GM21528 (cell line): ENCODE measurements at regions not wholly inside any gene's neighbourhood (a gene's known extent, or its start where the extent isn't known, plus 50 kb on each side); places are given as distances from the start of the nearest gene placed in this dataset.
A peak's percentile ranks its signal among the peaks of the same experiment; 100 is the strongest.

Experiments used
- ATAC-seq: cut with Tn5 transposase; IDR thresholded peaks from one replicate; pipeline ENCODE4 v1.9.1; 2021; ENCODE audit warnings: mild to moderate bottlenecking, moderate library complexity; ENCODE audit not compliant: unreplicated experiment, low FRiP score

DNA sequence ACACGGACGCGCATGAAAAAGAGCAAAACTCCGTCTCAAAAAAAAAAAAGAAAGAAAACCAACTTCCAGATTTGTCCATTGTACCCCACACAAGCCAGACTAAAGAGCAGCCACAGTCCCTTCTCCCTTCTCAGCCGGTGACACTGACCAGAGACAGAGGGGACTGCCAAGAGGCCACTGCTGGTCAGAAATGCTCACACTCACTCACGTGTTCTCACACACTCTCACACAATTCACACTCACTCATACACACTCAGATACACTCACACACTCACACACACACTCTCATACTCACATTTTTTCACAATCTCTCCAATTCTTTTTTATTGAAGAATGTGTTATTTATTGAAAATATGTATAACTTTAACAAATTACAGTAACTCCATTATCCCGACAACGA, 90.8 kb upstream of the RAB4A start:
- ATAC-seq, result no peak

DNA sequence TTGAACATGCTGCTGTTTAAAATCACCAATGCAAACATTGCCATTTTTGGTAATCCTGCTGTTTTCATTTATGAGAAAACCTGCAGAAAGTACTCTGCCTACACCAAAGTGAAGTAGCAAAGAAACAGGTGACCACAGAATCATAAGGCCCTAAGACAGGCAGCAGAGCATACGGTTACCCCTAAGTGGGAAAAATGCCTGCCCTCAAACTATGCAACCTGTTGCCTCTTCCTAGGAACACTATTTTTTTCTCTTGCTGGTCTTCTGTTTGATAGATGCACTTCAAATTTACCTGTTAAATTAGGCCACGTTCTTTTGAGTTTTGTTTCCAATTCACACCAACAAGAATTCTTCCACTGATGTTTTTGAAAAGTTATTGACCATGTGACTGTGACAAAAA, 89.5 kb upstream of the RAB4A start:
- no peak for ATAC-seq

DNA sequence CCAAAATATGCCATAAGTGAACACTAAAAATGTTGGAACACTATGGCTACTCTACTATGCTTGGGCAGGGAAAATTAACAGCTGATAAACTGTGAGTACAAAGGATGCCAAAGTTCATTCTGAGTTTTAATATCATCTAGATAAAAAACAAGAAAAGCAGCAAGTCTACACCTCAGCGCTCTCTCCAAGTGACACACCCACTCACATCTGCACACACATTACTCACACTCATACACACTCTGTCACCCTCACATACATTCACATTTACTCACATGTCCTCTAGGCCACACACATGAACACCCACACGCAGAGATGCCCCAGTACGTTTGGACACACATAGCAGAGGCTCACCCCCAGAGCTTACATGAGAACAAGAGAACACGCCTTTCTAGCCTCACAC, 87.3 kb upstream of the RAB4A start:
- no peak for ATAC-seq

- ATAC-seq, result no peak
Observed at GRCh38 chr1:229184066-229184465, 86.8 kb upstream of the RAB4A start.

DNA sequence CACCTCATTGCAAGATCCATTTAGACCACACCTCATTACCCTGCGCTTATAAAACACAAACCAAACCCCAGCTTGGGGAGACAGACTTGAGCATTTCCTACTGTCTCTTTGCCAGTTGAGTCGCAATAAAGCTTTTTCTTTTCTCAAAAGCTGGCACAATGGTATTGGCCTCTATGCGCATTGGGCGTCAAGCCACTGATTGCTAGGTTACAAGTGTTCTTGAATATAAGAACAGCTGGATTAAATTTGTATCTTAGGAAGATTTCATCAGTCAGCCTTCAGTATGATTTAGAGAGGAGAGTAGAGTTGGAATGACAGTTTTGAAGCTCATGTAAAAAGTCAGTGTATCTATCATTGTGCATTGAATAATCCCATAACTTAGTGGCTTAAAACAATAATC, 84.9 kb upstream of the RAB4A start:
- no peak for ATAC-seq

- ATAC-seq, result peak; percentile 87
Observed at GRCh38 chr1:229186373-229187056, 84.4 kb upstream of the RAB4A start.

DNA sequence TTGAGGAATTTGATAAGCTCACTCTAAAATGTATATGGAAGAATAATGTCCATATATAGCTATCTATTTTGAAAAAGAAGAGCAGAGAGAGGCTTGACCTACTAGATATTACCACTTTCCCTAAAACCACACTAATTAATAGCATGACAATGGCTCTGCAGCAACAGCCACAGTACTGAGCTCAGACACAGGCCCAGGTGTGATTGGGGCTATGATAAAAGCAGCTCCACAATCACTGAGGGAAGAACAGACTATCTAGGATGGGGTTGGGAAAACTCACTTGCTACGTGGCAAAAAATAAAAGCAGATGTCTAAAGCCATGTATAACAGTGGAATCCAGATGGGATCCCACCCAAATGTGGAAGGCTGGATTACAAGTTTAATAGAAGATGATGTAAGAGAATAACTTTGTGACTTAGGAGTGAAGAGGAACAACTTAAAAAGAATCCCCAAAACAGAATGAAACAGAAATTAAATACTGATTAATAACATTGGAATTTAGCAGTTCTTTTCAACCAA, 80.8 kb upstream of the RAB4A start:
- ATAC-seq, result no peak

DNA sequence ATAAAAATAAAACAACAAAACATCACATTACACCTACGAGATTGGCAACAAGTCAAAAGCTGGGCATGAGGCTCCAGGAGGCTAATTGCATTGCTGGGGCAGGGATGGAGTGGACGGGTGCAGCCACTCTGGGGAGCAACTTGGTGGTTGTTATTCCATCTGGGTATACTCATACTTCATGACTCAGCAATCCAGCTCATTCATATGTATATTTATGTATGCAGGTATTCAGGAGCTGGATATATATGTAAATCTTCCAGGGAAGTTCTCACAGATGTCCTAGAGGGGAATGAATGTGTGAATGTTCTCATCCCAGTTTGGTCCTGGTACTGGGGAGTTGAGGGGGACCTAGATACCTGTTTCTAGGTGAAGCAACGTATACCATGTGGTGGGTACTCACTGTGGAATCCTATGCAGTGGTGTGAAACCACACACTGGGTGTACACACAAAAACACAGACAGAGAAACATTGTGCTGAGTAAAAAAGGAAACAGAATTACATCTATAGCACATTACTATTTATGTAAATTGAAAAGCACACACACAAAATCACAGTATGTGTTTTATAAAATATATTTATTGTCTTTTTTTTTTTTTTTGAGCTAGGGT, 79.7 kb upstream of the RAB4A start:
- no peak for ATAC-seq

DNA sequence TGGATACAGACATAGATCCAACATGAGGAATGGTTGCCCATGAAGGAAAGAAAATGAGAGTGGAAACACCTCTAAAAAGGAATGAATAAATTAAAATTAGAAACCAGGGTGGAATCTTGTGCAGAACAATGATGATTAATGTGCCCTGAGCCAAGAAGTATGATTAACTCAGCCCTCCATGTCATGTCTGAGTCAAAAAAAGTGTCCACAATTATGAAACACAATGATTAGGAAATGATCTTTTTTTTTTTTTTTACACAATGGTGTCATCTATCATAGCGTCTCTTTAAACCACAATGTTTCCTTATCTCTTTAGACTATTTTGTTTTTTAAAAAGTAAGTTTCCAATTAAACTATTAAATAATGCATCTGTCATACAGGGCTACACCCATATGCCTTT, 78.9 kb upstream of the RAB4A start:
- ATAC-seq, result no peak

DNA sequence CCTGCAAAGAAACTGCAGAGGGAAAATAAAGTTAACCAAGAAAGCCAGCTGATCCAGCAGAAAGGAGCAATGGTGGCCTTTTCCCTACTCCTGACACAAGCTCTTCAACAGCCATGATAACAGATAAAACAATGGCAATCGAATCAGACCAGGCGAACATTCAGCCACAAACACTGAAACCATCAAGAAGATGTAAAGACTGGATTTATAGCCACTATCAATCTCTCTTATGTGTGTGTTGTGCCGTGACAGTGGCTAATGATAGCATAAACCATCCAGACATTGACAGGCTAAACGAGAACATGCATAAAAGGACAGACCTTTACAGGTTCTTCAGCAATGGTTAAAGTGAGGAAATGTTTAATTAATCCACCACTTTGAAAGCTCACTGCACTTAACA, 78.1 kb upstream of the RAB4A start:
- ATAC-seq, result no peak

DNA sequence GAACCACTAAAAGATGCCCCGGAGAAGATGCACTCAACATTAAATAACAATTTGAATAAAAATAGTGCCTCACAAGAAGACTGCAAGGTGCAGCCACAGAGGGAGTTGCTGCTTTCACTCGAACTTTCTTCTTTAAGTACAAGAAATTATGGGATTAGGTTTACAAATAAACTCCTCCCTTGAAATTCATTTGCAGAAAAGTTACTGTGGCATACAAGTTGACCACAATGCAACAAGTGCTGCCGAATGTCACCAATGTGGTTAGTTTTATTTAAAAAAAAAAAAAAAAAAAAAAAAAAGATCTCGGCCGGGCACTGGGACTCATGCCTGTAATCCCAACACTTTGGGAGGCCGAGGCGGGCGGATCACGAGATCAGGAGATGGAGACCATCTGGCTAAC, 76.8 kb upstream of the RAB4A start:
- ATAC-seq, result no peak

DNA sequence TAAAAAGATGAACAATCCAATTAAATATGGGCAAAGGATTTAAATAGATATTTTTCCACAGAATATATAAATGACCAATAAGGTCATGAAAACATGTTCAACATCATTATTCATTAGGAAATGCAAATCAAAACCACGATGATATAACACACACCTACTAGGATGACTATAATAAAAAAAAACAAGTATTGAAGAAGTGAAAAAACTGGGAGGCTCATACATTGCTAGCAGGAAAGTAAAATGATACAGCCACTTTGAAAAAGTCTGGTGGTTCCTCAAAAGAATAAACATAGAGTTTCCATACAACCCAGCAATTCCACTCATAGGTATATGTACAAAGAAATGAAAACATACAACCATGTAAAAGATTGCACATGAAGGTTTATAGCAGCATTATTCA, 75.7 kb upstream of the RAB4A start:
- no peak for ATAC-seq

GRCh38 chr1:229196404-229197264, 74.3 kb upstream of the RAB4A start:
- no peak for ATAC-seq

DNA sequence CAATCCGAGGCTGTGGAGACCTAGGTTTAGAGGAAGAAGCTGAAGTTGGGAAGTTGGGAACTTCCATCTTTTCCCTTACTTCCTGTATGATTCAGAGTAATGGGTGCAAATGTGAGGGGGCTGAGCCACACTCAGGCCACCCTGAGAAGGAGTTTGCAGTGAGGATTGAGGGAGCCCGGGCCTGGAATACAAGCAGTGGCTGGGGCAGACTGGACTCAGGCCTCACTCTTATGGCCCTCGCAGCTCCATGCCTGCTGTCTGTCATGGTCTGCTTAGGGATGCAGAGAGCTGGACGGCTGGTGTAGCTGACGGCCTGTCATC, 73.7 kb upstream of the RAB4A start:
- no peak for ATAC-seq

DNA sequence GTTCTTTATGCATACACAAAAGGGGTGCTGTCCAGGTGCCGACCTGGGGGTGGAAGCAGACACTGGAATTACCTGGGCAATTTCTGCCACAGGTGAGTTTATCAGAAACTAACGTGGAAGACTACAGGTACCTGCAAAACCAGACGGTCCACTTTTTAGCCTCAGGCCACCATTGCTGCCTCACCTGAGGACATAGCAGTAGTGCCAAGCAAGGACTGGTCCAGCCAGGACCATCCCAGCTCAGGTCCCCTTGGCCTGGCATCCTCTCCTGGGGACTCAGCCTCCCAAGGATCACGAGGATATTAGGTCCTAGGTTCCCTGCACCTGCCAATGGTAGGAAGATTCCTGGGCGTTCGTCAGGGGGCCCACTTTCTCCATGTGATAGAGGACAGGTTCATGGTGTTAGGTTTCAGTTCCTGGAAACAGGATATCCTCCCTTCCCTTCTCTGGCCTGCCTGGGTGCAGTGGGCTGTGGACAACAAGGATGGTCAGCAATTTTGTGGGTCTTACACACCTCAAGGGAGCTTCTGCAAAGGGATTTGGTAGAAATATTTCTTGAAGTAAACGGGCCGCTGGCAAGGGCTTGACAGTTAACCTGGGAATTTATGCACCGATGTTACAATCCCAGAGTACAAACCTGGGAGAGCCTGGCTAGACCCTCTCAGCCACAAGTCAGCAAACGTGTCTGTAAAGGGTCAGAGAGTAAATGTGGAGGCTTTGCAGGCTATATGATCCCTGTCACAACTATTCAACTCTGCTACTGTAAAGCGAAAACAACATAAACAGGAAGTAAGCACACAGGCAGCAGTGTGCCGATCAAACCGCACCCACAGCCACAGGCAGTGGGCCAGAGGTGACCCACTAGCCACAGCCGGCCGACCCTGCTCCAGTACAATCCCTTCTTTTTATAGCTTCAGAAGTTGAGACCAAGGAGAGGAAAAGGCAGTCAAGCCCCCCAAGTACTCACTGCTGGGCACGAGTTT, 71.4 kb upstream of the RAB4A start:
- ATAC-seq, result no peak

DNA sequence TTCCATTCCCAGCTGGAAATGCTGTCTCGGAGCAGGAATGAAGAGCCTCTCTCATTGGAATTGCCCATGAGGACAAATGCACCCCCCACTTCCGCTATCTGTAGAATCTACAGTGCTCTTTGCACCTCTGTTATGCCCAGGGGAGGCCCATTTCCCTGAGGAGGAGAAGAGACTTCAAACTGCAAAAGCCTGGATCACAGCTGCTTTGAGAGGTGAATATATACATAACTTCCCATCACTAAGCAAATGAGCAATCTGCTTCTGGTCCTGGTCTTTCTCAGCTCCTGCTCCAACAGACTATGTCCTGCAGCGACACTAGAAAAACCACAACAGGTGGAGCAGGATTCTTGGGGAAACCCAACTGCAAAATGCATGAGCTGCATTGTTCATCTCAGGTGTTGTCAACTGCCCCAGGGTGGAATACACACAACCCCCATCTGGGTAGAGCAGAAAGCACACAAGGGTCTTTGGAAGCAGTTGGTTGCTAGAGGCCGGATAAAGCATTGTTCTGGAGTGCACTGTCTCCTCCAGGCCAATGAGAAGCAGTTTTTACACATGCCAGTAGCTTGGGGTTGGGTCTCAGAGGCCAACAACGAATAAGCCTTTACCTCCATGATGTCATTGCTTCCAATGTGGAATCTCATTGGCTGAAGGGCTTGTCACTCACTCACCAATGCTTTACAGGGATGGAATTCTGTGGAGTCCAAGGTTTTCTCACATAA, 67.7 kb upstream of the RAB4A start:
- ATAC-seq, result no peak

DNA sequence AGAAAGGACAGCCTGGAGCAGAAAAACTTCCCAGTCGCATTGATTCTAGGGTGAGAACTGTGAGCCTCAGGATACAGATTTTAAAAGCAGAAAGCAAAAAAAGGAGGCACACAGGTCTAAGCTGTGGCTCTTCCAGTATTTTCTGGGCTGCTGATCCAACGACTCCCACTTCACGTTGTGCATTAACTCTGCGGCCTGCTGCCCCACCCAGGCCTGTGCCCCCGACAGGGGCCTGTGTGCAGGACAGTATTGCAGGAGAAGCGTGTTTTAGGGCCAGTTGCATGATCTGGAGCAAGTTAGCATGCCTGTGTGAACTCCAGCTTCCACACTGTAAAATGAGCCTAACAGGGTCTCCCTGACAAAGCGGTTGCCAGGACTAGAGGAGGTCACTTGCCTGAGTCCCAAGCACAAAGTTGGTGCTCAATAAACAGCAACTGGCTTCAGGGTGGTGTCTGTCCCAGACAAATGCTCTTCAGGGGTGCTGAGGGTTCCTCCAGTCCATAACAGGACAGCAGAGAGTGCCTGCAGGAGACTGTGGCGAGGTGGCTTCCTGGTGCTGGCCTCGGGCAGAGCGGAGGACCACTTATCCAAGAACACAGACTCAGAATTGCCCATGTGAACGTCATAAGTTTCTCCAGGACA, 66.8 kb upstream of the RAB4A start:
- no peak for ATAC-seq

DNA sequence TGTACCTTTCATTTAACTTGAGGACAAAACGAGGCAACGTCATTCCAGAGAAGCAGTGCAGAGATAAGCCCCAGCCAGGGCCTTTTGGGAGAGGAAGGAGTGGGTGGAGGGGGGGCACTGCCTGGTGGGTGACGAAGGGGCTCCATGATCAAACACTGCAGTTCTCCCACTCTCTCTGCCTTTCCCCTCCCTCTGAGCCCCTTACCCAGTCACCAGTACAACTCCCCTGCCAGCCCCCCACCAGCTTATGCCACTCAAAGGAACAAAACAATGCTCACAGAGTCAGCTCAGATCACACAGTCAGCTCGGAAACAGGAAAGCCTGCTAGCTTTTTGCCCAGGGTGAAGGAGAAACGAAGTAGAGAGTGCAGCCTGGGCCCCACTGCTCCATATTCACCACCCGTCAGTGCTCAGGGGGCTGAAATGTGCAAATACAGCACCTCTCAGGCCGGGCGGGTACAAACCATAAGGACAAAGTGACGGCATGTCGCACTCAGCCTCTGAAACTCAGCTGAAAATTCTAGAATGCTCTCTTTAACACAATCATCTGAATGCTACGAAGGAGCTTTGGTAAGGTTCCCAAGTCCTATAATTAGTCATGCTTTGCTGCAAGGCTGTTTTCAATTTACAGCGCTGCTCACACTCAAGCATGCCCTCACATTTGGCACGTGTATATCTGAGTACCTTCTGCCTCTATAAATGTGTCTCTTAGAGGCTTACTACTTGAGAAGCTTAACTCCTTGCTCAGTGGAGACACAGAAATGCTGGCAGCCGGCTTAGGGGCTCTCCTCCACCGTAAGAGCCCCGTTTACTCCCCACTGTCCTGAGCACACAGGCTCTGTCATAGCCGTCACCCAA, 65.8 kb upstream of the RAB4A start:
- ATAC-seq, result no peak
